ENCODE measurements at regions not wholly inside any gene's neighbourhood (a gene's known extent, or its start where the extent isn't known, plus 50 kb on each side); places are given as distances from the start of the nearest gene placed in this dataset.

GRCh38 chr10:123382491-123382890, 228.3 kb downstream of the BUB3 start:
- TF ChIP-seq CTCF (IDR thresholded peaks at IDR 0.05) (no peak), ZFX (IDR thresholded peaks at IDR 0.05; ENCODE audit: borderline replicate concordance) (no peak)
